HFF-Myc (cell line): ENCODE measurements at regions not wholly inside any gene's neighbourhood (a gene's known extent, or its start where the extent isn't known, plus 50 kb on each side); places are given as distances from the start of the nearest gene placed in this dataset.

Experiments used
- DNase-seq: peaks from one replicate; pipeline ENCODE4 v3.0.0-alpha.2; 2011; ENCODE audit warnings: low read depth; ENCODE audit errors: extremely low read depth
- H3K4me3 ChIP-seq: replicated peaks from 2 replicates; pipeline ENCODE4 v1.5.1; 2011; ENCODE audit warnings: low read depth, mild to moderate bottlenecking, control low read depth, low read length
- TF ChIP-seq, protein P1 (sequence below): IDR thresholded peaks from 2 replicates; pipeline ENCODE4 v1.5.1; 2012; ENCODE audit warnings: mild to moderate bottlenecking, low read depth, low read length, control low read depth; ENCODE audit errors: missing control alignments

DNA sequence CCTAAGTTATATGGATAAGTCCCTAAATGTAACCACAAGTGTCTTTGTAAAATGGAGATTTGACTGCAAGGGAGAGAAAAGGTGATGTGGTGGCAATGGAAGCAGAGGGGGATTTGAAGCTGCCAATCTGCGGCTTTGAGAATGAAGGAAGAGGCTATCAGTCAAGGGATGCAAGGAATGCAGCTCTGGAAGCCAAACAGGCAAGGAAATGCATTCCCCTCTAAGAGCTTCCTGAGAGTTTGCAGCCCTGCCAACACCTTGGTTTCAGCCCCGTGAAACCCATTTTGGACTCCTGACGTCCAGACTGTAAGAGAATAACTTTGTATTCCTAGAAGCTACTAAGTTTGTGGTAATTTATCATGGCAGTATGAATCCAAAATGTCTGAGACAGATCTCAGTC lies 167.3 kb upstream of the MPHOSPH6 start:
- DNase-seq = no peak
- TF ChIP-seq, protein P1, sequence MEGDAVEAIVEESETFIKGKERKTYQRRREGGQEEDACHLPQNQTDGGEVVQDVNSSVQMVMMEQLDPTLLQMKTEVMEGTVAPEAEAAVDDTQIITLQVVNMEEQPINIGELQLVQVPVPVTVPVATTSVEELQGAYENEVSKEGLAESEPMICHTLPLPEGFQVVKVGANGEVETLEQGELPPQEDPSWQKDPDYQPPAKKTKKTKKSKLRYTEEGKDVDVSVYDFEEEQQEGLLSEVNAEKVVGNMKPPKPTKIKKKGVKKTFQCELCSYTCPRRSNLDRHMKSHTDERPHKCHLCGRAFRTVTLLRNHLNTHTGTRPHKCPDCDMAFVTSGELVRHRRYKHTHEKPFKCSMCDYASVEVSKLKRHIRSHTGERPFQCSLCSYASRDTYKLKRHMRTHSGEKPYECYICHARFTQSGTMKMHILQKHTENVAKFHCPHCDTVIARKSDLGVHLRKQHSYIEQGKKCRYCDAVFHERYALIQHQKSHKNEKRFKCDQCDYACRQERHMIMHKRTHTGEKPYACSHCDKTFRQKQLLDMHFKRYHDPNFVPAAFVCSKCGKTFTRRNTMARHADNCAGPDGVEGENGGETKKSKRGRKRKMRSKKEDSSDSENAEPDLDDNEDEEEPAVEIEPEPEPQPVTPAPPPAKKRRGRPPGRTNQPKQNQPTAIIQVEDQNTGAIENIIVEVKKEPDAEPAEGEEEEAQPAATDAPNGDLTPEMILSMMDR = no peak
- H3K4me3 ChIP-seq = no peak overlapping the region

DNA sequence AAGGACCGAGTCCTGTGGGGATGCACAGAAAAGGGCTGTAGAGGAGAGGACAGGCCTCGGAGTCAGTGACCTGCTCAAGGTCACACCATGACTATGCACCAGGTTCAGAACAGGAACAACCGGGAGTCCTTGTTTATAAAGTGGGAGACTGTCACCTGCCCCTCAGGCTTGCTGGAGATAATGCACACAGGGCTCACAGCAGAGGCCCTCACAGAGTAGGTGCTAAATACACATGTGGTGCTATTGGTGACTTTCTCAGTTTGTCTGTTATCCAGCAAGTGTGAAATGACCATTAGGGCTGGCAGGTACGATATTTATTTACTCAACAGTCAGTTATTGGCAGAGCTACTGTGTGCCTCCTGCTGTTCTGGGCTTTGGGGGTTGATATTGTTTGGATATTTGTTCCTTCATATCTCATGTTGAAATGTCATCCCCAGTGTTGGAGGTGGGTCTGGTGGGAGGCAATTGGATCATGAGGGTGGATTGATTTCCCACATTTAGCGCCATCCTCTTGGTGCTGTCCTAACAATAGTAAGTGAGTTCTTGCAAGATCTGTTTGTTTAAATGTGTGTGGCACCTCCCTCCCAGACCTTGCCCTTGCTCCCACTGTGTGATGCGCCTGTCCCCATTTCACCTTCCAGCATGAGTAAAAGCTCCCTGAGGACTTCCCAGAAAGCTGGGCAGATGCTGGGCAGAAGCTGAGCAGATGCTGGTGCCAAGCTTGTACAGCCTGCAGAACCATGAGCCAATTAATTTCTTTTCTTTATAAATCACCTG lies 162.1 kb upstream of the MPHOSPH6 start:
- TF ChIP-seq, protein P1 = no peak
- DNase-seq = no peak
- H3K4me3 ChIP-seq = no peak overlapping the region

DNA sequence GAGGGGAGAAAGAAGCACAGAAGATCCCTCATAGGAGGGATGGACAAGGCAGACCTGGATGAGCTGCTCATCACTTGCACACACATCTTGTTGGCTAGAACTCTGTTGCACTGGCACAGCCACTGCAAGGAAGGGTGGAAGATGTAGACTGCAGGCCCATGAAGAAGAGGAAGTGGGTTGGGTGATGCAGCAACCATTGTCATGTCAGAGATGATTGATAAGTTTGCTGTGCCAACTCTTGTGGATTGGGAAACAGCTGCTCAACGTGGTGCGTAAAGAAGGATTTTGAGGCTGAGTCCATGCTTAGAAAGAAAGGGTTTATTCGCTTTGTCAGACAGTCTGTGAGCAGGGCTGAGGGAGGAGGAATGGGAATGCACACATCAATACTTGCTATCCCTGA lies 161.4 kb upstream of the MPHOSPH6 start:
- no peak overlapping the region for H3K4me3 ChIP-seq

DNA sequence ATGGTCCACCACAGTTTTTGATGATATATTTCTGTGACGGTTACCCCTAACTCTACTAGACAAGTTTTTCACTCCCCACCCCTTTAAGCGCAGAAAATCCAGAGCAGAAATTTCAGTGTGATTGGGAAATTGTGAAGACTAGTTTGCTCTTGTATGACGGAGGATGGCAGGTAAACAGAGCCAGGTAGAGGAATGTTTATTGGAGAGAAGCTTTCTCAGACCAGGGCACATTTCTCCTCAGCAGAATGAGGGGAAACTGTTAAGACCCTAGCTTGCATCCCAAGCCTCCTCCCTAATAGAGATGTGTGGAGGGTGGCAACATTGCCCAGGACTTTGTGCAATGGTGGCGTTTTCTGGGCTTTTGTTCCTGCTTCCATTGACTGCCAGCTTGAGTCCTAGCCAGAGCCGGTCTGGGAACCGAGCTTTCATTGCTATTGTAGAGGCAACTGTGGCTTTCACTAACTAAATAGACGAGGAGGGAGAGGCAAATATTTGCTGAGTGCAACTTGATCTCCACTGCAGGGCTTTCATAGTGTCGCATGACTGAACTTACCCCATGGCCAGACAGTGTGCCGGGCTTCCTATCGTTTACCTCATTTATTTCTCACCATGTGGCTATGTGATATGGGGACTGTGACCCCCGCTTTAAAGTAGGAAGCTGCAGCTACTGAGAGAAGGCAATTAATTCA lies 159.6 kb upstream of the MPHOSPH6 start:
- TF ChIP-seq, protein P1 = no peak
- no peak overlapping the region for H3K4me3 ChIP-seq
- no peak for DNase-seq

More for the DNA sequence above, 161.4 kb upstream of the MPHOSPH6 start:
- DNase-seq = no peak
- TF ChIP-seq, protein P1 = no peak

DNA sequence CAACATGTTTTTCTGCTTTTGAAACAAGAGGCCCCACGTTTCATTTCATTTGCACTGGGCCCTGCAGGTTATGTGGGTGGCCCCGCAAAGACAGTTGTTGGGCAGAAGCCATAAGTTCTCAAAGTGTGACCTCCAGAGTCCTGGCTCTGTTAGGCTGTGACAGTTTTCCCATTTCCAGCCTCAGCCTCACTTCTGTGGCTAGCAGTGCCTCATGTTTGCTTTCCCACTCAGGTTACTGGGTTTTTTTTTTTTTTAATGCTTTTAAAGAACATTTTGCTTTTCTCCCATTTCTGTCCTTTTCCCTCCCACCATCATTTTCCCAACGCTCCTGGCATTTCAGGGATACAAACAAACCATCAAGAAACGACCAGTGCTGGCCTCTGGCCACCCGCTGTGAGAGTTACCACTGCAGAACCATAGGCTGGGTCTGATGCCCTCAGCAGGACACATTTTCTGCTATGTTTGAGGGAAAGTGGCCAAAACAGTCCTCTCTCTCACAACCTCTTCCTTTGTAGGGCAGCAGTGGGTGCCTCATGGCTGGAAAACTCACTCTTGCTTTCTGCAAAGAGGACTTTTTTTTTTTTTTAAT lies 159.0 kb upstream of the MPHOSPH6 start:
- TF ChIP-seq, protein P1 = no peak

DNA sequence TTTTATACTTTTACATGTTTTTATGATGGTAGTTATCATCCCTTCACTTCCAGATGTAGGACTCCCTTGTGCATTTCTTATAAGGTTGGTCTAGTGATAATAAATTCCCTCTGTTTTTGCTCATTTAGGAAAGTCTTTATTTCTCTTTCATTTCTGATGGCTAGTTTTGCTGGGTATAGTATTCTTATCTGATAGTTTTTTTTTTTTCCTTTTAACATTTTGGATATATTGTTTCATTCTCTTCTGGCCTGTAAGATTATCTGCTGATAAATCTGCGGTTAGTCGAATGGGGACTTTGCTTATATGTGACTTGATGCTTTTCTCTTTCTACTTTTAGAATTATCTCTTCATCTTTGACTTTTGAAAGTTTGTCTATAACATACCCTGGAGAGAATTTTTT lies 153.1 kb upstream of the MPHOSPH6 start:
- no peak for DNase-seq
- no peak overlapping the region for H3K4me3 ChIP-seq
- TF ChIP-seq, protein P1 = no peak

More for the DNA sequence above, 159.0 kb upstream of the MPHOSPH6 start:
- DNase-seq = no peak
- no peak overlapping the region for H3K4me3 ChIP-seq
